Peyer's patch (tissue), 4 donors: ENCODE measurements at regions not wholly inside any gene's neighbourhood (a gene's known extent, or its start where the extent isn't known, plus 50 kb on each side); places are given as distances from the start of the nearest gene placed in this dataset.
"Not testable (repeated sequence)": the region's sequence is repeated elsewhere in the genome, so short reads cannot be mapped to it uniquely, and the experiment has no call there.

ENCODE experiments used
- CTCF ChIP-seq, 6 experiments: fragments of 450-650 bp in 4 of 6; fragments of 200-600 bp in 2 of 6; sonication (generic) in 1 of 6; IDR thresholded peaks; one replicate each; pipeline ENCODE4 v1.5.1; 2017 to 2019; ENCODE audit warnings: antibody characterized with exemption in 6 of 6, mild to moderate bottlenecking in 3 of 6, moderate library complexity in 1 of 6
- POLR2A ChIP-seq, 2 donors: fragments of 450-650 bp; IDR thresholded peaks; one replicate each; pipeline ENCODE4 v1.5.1; 2017; ENCODE audit warnings: antibody characterized with exemption in 2 of 2, mild to moderate bottlenecking in 2 of 2, moderate library complexity in 2 of 2

- TF ChIP-seq CTCF, POLR2A (IDR thresholded peaks at IDR 0.05): not testable (repeated sequence)
Measured at GRCh38 chr9:87049929-87050608, 102.8 kb upstream of the GAS1 start.
